ENCODE measurements at regions not wholly inside any gene's neighbourhood (a gene's known extent, or its start where the extent isn't known, plus 50 kb on each side); places are given as distances from the start of the nearest gene placed in this dataset.

DNA sequence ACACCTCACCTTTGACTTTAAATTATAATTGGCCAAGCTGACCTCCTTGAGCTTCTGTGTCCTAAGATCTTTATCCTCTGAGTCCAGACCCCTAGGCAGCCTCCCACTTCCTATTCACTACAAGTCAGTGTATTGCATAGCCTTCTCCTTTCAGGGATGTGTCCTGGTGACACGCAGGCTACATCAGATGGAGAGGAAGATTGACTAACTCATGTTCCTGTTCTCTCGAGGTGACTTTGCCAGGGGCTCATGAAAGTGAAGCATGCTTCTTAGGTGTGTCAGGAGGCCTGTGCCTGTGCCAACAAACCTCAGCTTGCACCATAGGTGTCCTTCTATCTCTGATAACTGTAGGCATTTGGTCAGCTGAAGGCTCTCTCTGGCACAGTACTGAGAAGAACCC lies 195.7 kb upstream of the HS3ST1 start:
- no peak for TF ChIP-seq SIN3B (IDR thresholded peaks at IDR 0.05; ENCODE audit: low read length)
- TF ChIP-seq, protein P1, sequence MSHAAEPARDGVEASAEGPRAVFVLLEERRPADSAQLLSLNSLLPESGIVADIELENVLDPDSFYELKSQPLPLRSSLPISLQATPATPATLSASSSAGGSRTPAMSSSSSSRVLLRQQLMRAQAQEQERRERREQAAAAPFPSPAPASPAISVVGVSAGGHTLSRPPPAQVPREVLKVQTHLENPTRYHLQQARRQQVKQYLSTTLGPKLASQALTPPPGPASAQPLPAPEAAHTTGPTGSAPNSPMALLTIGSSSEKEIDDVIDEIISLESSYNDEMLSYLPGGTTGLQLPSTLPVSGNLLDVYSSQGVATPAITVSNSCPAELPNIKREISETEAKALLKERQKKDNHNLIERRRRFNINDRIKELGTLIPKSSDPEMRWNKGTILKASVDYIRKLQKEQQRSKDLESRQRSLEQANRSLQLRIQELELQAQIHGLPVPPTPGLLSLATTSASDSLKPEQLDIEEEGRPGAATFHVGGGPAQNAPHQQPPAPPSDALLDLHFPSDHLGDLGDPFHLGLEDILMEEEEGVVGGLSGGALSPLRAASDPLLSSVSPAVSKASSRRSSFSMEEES (CRISPR knock-in tag; IDR thresholded peaks at IDR 0.05) = no peak

Measured in HepG2 (cell line).